ENCODE measurements at regions not wholly inside any gene's neighbourhood (a gene's known extent, or its start where the extent isn't known, plus 50 kb on each side); places are given as distances from the start of the nearest gene placed in this dataset.
"Not testable (repeated sequence)": the region's sequence is repeated elsewhere in the genome, so short reads cannot be mapped to it uniquely, and the experiment has no call there.

GRCh38 chr11:15841931-15842740 lies 514.2 kb downstream of the SOX6 start:
- no peak for DNase-seq (ENCODE audit: low read depth in 2 of 2)

DNA sequence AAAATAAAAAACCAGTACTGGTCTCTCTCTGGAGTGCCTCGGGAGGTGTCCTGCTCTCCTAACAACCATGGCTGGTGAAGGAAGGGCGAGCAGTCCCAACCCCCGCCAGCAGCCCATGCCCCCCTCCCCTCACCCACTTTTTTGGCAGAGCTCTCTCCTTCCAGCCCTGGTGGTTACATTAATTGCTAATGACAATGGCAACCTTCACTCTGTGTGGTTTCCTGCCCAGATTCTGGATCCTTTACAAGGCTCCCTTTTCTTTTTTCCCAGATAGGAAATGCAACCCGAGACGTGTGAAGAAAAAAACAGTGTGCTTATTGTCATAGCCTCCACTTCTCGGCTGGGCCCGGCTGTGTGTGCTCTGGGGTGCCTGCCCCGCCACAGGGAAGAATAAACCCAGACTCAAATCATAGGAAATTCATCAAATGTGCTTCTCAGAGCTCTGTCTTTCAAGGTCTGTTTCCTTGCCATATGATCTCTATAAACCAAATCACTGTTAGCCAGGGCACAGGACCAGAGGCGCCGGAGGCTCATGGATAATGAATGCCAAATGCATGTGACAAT lies 513.0 kb downstream of the SOX6 start:
- DNase-seq (ENCODE audit: low read depth in 2 of 2): no peak

DNA sequence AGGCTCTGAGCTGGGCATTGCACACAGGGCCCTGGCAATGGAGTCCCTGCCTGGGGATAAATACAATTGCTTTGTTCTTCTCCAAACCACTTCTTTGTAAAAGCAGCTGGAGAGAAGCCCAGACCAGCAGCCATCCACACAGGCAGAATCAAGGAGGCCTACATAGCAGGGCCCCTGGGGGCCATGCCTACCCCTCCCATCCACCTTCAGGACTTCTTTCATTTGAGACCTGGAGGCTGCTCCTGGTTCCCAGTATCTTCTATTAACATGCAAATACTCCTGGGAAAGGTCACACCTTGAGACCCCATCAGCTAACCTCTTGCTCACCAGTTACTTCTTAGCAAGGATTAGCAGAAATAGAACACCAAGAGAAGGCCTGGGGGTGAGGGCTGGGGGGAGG lies 511.1 kb downstream of the SOX6 start:
- no peak for DNase-seq (ENCODE audit: low read depth in 2 of 2)

- DNase-seq (ENCODE audit: low read depth in 2 of 2): no peak
Measured at GRCh38 chr11:15848631-15849168, 507.6 kb downstream of the SOX6 start.

GRCh38 chr11:15849257-15849656 lies 507.1 kb downstream of the SOX6 start:
- no peak for DNase-seq (ENCODE audit: low read depth in 2 of 2)

DNA sequence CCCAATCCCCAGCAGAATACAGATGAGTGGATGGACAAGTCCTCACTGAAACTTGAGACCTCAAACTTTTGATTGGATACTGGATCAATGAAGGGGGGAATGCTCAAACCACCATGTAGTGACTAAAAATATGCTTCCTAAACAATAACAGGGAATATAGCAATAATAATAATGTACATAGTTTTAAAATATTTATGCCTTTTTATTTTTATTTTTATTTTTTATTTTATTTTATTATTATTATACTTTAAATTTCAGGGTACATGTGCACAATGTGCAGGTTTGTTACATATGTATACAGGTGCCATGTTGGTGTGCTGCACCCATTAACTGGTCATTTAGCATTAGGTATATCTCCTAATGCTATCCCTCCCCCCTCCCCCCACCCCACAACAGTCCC lies 506.0 kb downstream of the SOX6 start:
- DNase-seq (ENCODE audit: low read depth in 2 of 2): not testable (repeated sequence)

DNA sequence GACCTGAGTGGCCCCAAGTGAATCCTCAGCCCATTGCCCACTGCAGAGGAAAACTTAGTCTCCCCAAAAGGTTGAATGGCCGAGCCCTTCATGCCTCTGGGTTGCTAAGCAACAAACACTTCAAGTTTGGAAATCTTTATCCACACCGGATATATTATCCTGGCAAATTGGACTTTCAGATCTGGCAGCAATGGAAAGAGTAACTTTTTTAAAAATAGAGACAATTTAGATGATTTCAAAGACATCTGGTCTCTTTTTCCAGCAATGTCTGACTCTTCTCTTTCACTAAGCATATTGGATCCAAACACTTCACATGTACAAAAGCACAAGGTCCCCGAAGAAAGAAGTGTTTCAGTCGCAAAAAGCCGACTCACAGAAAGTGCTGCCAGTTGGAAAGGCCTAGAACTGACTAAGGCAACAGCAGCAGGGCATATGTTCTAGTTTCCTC lies 505.3 kb downstream of the SOX6 start:
- DNase-seq (ENCODE audit: low read depth in 2 of 2): no peak

- DNase-seq (ENCODE audit: low read depth in 2 of 2): no peak
Measured at GRCh38 chr11:15852179-15852578, 504.2 kb downstream of the SOX6 start.

GRCh38 chr11:15854245-15854644 lies 502.1 kb downstream of the SOX6 start:
- DNase-seq (ENCODE audit: low read depth in 2 of 2): no peak

DNA sequence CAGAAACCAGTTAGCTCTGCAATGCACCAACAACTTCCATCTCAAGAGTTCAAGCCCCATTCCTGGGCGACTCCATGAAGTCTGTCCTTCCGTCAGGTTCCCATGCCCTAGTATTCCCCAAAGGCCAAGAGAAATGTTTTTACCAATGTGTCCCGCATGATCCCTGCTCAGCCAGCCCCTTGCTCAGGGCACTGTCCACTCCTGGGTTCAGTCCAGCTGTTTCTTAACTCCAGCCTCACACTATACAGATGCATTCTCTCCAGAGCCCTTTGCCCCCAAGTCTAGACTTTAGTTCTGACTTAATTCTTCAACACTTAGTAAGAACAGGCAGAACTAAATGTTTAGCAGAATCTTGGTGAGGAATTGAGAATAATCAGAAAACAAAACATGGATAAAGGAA lies 497.5 kb downstream of the SOX6 start:
- no peak for DNase-seq (ENCODE audit: low read depth in 2 of 2)

DNA sequence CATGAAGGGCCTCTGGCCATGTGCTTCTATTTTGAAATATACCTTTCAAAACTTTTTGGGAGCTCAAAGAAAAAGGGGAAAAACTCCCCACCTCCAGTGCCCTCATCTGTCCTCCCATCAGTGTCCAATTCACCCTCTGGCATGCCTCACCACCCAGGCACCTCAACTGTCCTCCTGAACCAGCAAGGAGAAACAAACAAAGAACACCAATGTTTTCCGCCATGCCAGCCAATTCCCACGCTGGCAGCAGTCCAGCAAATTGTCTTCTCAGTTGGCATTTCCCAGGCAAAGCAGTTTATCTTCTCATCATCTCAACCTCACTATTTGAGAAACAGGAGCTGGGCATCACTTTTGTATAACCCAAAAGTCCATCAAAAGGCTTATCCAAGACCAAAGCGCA lies 496.9 kb downstream of the SOX6 start:
- no peak for DNase-seq (ENCODE audit: low read depth in 2 of 2)

GRCh38 chr11:15861256-15861655 lies 495.1 kb downstream of the SOX6 start:
- no peak for DNase-seq (ENCODE audit: low read depth in 2 of 2)

- no peak for DNase-seq (ENCODE audit: low read depth in 2 of 2)
Measured at GRCh38 chr11:15863411-15863810, 492.9 kb downstream of the SOX6 start.

DNA sequence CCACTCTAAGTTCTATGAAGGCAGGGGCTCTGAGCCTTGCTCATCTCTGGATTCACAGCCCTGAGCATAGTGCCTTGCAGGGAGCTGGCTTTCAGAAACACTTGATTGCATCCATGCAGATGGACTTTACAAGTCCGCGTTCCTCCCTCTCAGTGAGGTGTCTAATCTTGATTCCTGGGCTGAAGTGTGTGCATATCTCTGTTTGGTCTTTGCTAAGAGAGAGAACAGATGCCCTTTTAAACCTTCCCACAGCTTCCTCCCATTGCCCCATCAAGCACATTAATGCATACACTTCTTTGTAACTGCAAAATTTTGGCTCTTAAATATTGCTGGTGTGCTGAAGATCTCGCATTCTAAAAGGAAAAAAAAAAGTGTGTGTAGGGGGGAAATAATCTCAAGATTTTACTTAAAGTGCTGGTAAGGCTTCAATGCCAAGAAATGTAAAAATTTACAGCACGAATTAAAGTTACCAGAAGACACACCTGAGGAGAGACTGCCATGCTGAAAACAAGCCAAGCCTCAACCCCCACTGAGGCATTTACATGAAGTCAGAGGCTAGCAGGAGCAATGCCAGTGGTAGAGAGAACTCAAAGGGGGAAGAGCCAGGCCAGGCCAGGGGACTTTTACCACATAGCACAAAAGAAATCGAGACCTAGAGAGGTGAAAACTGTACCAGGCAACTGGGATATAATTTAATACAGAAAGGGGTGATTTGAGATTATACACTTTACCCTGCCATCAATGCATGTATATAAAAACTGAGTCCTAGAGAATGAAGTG lies 492.1 kb downstream of the SOX6 start:
- DNase-seq (ENCODE audit: low read depth in 2 of 2): no peak

GRCh38 chr11:15865212-15865987 lies 490.9 kb downstream of the SOX6 start:
- no peak for DNase-seq (ENCODE audit: low read depth in 2 of 2)

GRCh38 chr11:15867871-15868270 lies 488.5 kb downstream of the SOX6 start:
- no peak for DNase-seq (ENCODE audit: low read depth in 2 of 2)

DNA sequence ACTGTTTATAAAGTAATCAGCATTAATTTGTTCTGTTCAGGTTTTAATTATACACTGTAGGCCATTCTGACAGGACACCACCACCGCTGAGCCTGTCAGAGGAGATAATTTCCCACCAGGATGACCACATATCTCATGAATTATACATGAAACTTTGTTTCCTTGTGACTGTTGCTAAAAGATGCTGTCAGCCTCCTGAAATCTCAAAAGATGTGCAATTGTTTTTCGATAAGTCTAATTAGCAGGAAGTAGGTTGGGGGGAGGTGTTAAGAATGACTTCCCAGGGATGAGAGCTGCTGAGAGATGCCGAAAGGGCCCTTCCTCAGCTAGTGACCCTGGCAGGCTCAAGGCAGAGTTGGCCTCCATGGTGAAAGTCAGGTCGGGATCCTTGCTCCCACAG lies 485.4 kb downstream of the SOX6 start:
- DNase-seq (ENCODE audit: low read depth in 2 of 2): no peak

DNA sequence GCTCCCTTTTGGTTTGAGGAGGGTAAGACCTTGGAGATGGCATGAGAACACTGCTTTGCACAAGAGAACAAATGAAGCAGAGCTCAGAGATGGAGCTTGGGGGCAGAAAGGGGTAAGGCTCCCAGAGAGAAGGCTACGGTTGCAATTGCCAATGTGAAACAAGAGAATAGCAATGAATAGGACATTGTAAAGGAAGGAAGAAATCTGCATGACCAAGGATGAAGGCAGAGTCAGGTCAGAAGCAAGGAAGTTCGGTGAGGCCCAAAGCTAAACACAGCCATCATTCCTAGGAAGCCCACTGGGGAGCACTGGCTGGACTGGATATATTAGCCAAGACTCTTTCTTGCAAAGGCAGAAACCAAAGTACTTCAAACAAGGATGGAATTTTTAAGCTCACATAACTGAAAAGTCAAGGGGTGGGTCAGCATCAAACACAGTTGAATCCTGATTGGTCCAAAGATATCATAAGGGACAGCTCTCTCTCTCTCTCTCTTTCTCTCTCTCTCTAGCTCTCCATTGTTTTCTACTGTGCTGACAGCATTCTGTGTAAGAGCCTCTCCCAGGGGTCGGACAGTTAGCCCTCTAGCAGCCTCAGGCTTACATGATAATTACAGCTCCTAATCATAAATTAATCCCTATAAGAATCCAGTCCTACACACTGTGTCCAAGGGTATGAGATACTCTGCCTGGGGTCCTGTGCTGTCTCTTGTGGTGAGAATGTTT lies 484.3 kb downstream of the SOX6 start:
- DNase-seq (ENCODE audit: low read depth in 2 of 2): no peak

- no peak for DNase-seq (ENCODE audit: low read depth in 2 of 2)
Measured at GRCh38 chr11:15873501-15873900, 482.8 kb downstream of the SOX6 start.

GRCh38 chr11:15874704-15875103 lies 481.6 kb downstream of the SOX6 start:
- DNase-seq (ENCODE audit: low read depth in 2 of 2): no peak

- no peak for DNase-seq (ENCODE audit: low read depth in 2 of 2)
Measured at GRCh38 chr11:15875393-15875792, 481.0 kb downstream of the SOX6 start.

Measured in stimulated activated CD4-positive, alpha-beta T cell treated with anti-CD3 and anti-CD28 coated beads, Interleukin-1b, Interleukin-23, amount 100 ng/mL, for 1 hour (primary cell).